Kidney epithelial cell (primary cell): ENCODE measurements at regions not wholly inside any gene's neighbourhood (a gene's known extent, or its start where the extent isn't known, plus 50 kb on each side); places are given as distances from the start of the nearest gene placed in this dataset.

Experiments used
- DNase-seq: peaks from one replicate; pipeline ENCODE4 v3.0.0-alpha.2; 2010; ENCODE audit warnings: low read depth
- H3K27me3 ChIP-seq: 2 replicates; pipeline ENCODE4 v1.6.0; 2011; ENCODE audit warnings: low read length; ENCODE audit not compliant: control insufficient read depth, insufficient read depth
- H3K36me3 ChIP-seq: 2 replicates; pipeline ENCODE4 v1.5.1; 2011; ENCODE audit warnings: low read length; ENCODE audit not compliant: control insufficient read depth, insufficient read depth
- H3K4me3 ChIP-seq: 2 replicates; pipeline ENCODE4 v1.5.1; 2011; ENCODE audit warnings: low read depth, mild to moderate bottlenecking, control low read depth, low read length
- CTCF ChIP-seq: IDR thresholded peaks from 2 replicates; pipeline ENCODE4 v1.5.1; 2011; ENCODE audit warnings: mild to moderate bottlenecking, moderate library complexity, low read length, control low read depth, inconsistent platforms; ENCODE audit not compliant: insufficient read depth, poor library complexity, severe bottlenecking

- H3K27me3 ChIP-seq, result no peaks in the 10 kb centered on the region
- no peak overlapping the region for H3K4me3 ChIP-seq
- no peaks in the 10 kb centered on the region for H3K36me3 ChIP-seq
- no peak for DNase-seq
- no peak for TF ChIP-seq CTCF
Measured at GRCh38 chr2:150578481-150578880, 91.0 kb upstream of the RND3 start.

GRCh38 chr2:150575861-150576260 is 88.4 kb upstream of the RND3 start:
- no peaks in the 10 kb centered on the region for H3K36me3 ChIP-seq
- DNase-seq, result no peak
- no peaks in the 10 kb centered on the region for H3K27me3 ChIP-seq

GRCh38 chr2:150572961-150573395 is 85.5 kb upstream of the RND3 start:
- Histone ChIP-seq H3K27me3 (no peaks in the 10 kb centered on the region), H3K36me3 (no peaks in the 10 kb centered on the region), H3K4me3 (no peak overlapping the region)
- no peak for TF ChIP-seq CTCF
- DNase-seq, result no peak

More at GRCh38 chr2:150575861-150576260, 88.4 kb upstream of the RND3 start:
- H3K4me3 ChIP-seq, result no peak overlapping the region
- no peak for TF ChIP-seq CTCF

- H3K4me3 ChIP-seq, result no peak overlapping the region
- no peak for TF ChIP-seq CTCF
- H3K27me3 ChIP-seq, result no peaks in the 10 kb centered on the region
- DNase-seq, result no peak
- H3K36me3 ChIP-seq, result no peaks in the 10 kb centered on the region
Measured at GRCh38 chr2:150572194-150572766, 84.8 kb upstream of the RND3 start.

GRCh38 chr2:150571121-150571520 is 83.7 kb upstream of the RND3 start:
- H3K36me3 ChIP-seq, result no peaks in the 10 kb centered on the region
- no peak for DNase-seq
- H3K27me3 ChIP-seq, result no peaks in the 10 kb centered on the region
- H3K4me3 ChIP-seq, result no peak overlapping the region
- no peak for TF ChIP-seq CTCF

- Histone ChIP-seq H3K27me3 (no peaks in the 10 kb centered on the region), H3K36me3 (no peaks in the 10 kb centered on the region), H3K4me3 (no peak overlapping the region)
- DNase-seq, result peak; percentile 86
- TF ChIP-seq CTCF, result no peak
Measured at GRCh38 chr2:150570712-150571111, 83.2 kb upstream of the RND3 start.
